HG03354 (cell line): ENCODE measurements at regions not wholly inside any gene's neighbourhood (a gene's known extent, or its start where the extent isn't known, plus 50 kb on each side); places are given as distances from the start of the nearest gene placed in this dataset.
"Not testable (repeated sequence)": the region's sequence is repeated elsewhere in the genome, so short reads cannot be mapped to it uniquely, and the experiment has no call there.

Source experiments
- ATAC-seq: cut with Tn5 transposase; IDR thresholded peaks from one replicate; pipeline ENCODE4 v1.9.1; 2021; ENCODE audit warnings: mild to moderate bottlenecking; ENCODE audit not compliant: unreplicated experiment, poor library complexity, severe bottlenecking

GRCh38 chr5:25088689-25089088 is 443.9 kb upstream of the CDH10 start:
- not testable (repeated sequence) for ATAC-seq

GRCh38 chr5:25083261-25083660 is 438.5 kb upstream of the CDH10 start:
- ATAC-seq = not testable (repeated sequence)

- no peak for ATAC-seq
These were observed 421.5 kb upstream of the CDH10 start for GRCh38 chr5:25066239-25066638.

GRCh38 chr5:25064306-25064705 is 419.5 kb upstream of the CDH10 start:
- ATAC-seq = no peak

GRCh38 chr5:25060575-25060974 is 415.8 kb upstream of the CDH10 start:
- ATAC-seq = no peak

- ATAC-seq = no peak
These were observed 412.1 kb upstream of the CDH10 start for GRCh38 chr5:25056836-25057235.

GRCh38 chr5:25033658-25034057 is 388.9 kb upstream of the CDH10 start:
- ATAC-seq = no peak

GRCh38 chr5:25029004-25029403 is 384.2 kb upstream of the CDH10 start:
- ATAC-seq = no peak

GRCh38 chr5:25027526-25027925 is 382.7 kb upstream of the CDH10 start:
- ATAC-seq = no peak

- ATAC-seq = no peak
These were observed 382.3 kb upstream of the CDH10 start for GRCh38 chr5:25027061-25027460.

GRCh38 chr5:25025831-25026230 is 381.1 kb upstream of the CDH10 start:
- no peak for ATAC-seq

GRCh38 chr5:25020454-25020853 is 375.7 kb upstream of the CDH10 start:
- ATAC-seq = no peak

GRCh38 chr5:25009063-25009462 is 364.3 kb upstream of the CDH10 start:
- no peak for ATAC-seq

- no peak for ATAC-seq
These were observed 362.0 kb upstream of the CDH10 start for GRCh38 chr5:25006734-25007133.

- no peak for ATAC-seq
These were observed 361.5 kb upstream of the CDH10 start for GRCh38 chr5:25006237-25006636.

GRCh38 chr5:25005431-25005830 is 360.7 kb upstream of the CDH10 start:
- no peak for ATAC-seq

GRCh38 chr5:25002371-25002770 is 357.6 kb upstream of the CDH10 start:
- no peak for ATAC-seq

- ATAC-seq = no peak
These were observed 355.0 kb upstream of the CDH10 start for GRCh38 chr5:24999732-25000131.

GRCh38 chr5:24998641-24999040 is 353.9 kb upstream of the CDH10 start:
- ATAC-seq = no peak

- no peak for ATAC-seq
These were observed 341.5 kb upstream of the CDH10 start for GRCh38 chr5:24986326-24986725.

GRCh38 chr5:24978552-24978951 is 333.8 kb upstream of the CDH10 start:
- ATAC-seq = not testable (repeated sequence)

- ATAC-seq = no peak
These were observed 318.8 kb upstream of the CDH10 start for GRCh38 chr5:24963611-24964010.

GRCh38 chr5:24923400-24923799 is 278.6 kb upstream of the CDH10 start:
- ATAC-seq = no peak
